HG03064 (cell line): ENCODE measurements at regions not wholly inside any gene's neighbourhood (a gene's known extent, or its start where the extent isn't known, plus 50 kb on each side); places are given as distances from the start of the nearest gene placed in this dataset.

Experiments used
- ATAC-seq: cut with Tn5 transposase; IDR thresholded peaks from one replicate; pipeline ENCODE4 v1.9.1; 2021; ENCODE audit warnings: low read depth; ENCODE audit not compliant: unreplicated experiment

GRCh38 chr9:23394189-23394588 lies 431.9 kb downstream of the ELAVL2 start:
- ATAC-seq: no peak

GRCh38 chr9:23408874-23409273 lies 417.2 kb downstream of the ELAVL2 start:
- ATAC-seq: no peak

- no peak for ATAC-seq
These were observed 414.0 kb downstream of the ELAVL2 start for GRCh38 chr9:23412046-23412445.

GRCh38 chr9:23412458-23412857 lies 413.6 kb downstream of the ELAVL2 start:
- no peak for ATAC-seq

- ATAC-seq: no peak
These were observed 412.5 kb downstream of the ELAVL2 start for GRCh38 chr9:23413541-23413940.

GRCh38 chr9:23423999-23424398 lies 402.0 kb downstream of the ELAVL2 start:
- ATAC-seq: no peak

- ATAC-seq: no peak
These were observed 399.9 kb downstream of the ELAVL2 start for GRCh38 chr9:23426144-23426543.

- ATAC-seq: no peak
These were observed 394.6 kb downstream of the ELAVL2 start for GRCh38 chr9:23431459-23431858.

GRCh38 chr9:23434654-23435053 lies 391.4 kb downstream of the ELAVL2 start:
- ATAC-seq: no peak

- ATAC-seq: no peak
These were observed 387.6 kb downstream of the ELAVL2 start for GRCh38 chr9:23438299-23438907.

- ATAC-seq: no peak
These were observed 384.8 kb downstream of the ELAVL2 start for GRCh38 chr9:23441275-23441674.

GRCh38 chr9:23444658-23445057 lies 381.4 kb downstream of the ELAVL2 start:
- no peak for ATAC-seq

GRCh38 chr9:23447166-23447565 lies 378.9 kb downstream of the ELAVL2 start:
- no peak for ATAC-seq

- no peak for ATAC-seq
These were observed 378.1 kb downstream of the ELAVL2 start for GRCh38 chr9:23447944-23448343.

- no peak for ATAC-seq
These were observed 374.1 kb downstream of the ELAVL2 start for GRCh38 chr9:23451802-23452418.

GRCh38 chr9:23464275-23464674 lies 361.8 kb downstream of the ELAVL2 start:
- ATAC-seq: no peak

GRCh38 chr9:23467276-23467675 lies 358.8 kb downstream of the ELAVL2 start:
- ATAC-seq: no peak

- ATAC-seq: no peak
These were observed 348.1 kb downstream of the ELAVL2 start for GRCh38 chr9:23477908-23478307.

- no peak for ATAC-seq
These were observed 342.5 kb downstream of the ELAVL2 start for GRCh38 chr9:23483566-23483965.

GRCh38 chr9:23492126-23493002 lies 333.7 kb downstream of the ELAVL2 start:
- ATAC-seq: no peak

- no peak for ATAC-seq
These were observed 332.8 kb downstream of the ELAVL2 start for GRCh38 chr9:23493219-23493618.
